ENCODE measurements at regions not wholly inside any gene's neighbourhood (a gene's known extent, or its start where the extent isn't known, plus 50 kb on each side); places are given as distances from the start of the nearest gene placed in this dataset.

DNA sequence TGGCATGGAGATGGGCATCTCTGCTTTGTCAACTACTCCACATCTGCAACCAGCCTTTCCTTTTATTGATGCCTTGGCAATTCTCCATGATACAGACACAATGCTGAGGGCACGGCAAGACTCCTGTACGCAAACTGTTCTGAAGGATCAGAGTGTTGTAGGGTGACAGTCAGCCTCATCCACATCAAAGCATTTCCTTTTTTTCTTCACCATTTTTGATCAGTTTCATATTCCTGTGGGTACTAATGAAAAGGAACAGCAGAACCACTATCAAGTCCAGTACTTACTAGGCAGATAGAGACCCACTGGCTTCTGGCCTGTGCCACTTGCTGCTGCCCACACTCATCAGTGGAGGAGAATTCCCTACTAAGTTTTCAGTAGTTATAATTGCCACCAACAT, 181.6 kb downstream of the PALM2AKAP2 start:
- no peaks in the 10 kb centered on the region for H3K36me3 ChIP-seq (replicated peaks; ENCODE audit: insufficient read depth, low read depth)
- H2AFZ ChIP-seq = no peak overlapping the region
- H3K4me1 ChIP-seq (ENCODE audit: insufficient read depth) = peaks cover 3% of the 10 kb centered on the region
- no peaks in the 10 kb centered on the region for H3K27me3 ChIP-seq
- no peak for DNase-seq (ENCODE audit: low spot score)
- H3K27ac ChIP-seq = no peak overlapping the region
- H3K9me3 ChIP-seq (ENCODE audit: low read depth) = no peaks in the 10 kb centered on the region
- 95% methylated on average over 2 of the region's 2 CpGs for WGBS (ENCODE audit: low lambda C conversion rate, missing lambda C conversion rate)
- H3K4me3 ChIP-seq = no peak overlapping the region
- TF ChIP-seq EZH2 (IDR thresholded peaks at IDR 0.05; ENCODE audit: borderline replicate concordance) (no peak), EZH2phosphoT487 (IDR thresholded peaks at IDR 0.05; ENCODE audit: low read depth, severe bottlenecking, unreplicated experiment) (no peak)
- TF ChIP-seq, protein P1, sequence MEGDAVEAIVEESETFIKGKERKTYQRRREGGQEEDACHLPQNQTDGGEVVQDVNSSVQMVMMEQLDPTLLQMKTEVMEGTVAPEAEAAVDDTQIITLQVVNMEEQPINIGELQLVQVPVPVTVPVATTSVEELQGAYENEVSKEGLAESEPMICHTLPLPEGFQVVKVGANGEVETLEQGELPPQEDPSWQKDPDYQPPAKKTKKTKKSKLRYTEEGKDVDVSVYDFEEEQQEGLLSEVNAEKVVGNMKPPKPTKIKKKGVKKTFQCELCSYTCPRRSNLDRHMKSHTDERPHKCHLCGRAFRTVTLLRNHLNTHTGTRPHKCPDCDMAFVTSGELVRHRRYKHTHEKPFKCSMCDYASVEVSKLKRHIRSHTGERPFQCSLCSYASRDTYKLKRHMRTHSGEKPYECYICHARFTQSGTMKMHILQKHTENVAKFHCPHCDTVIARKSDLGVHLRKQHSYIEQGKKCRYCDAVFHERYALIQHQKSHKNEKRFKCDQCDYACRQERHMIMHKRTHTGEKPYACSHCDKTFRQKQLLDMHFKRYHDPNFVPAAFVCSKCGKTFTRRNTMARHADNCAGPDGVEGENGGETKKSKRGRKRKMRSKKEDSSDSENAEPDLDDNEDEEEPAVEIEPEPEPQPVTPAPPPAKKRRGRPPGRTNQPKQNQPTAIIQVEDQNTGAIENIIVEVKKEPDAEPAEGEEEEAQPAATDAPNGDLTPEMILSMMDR (IDR thresholded peaks at IDR 0.05; ENCODE audit: poor library complexity) = no peak
- no peaks in the 10 kb centered on the region for H3K79me2 ChIP-seq
- H4K20me1 ChIP-seq (ENCODE audit: insufficient read depth, poor library complexity, severe bottlenecking) = no peaks in the 10 kb centered on the region
- no peak overlapping the region for H3K4me2 ChIP-seq
- no peaks in the 10 kb centered on the region for H3K9me2 ChIP-seq (replicated peaks; ENCODE audit: insufficient read depth)

DNA sequence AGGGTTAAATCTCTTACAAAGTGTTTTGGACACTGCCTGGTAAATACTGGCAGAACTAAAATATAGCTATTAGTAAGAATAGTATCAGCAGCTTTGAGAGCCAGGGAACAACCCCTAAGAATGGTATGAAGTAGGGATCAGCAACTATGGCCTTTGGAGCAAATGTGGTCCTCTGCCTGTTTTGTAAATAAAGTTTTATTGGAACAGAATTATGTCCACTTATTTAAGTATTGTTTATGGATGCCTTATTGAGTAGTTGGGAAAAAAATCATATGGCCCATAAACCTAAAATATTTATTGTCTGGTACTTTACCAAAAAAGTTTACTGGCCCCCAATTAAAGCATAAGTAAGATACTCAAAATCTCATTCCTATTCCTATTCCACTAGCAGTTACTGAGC, 182.2 kb downstream of the PALM2AKAP2 start:
- Histone ChIP-seq H3K4me3 (no peak overlapping the region), H4K20me1 (ENCODE audit: insufficient read depth, poor library complexity, severe bottlenecking) (no peaks in the 10 kb centered on the region), H3K9me3 (ENCODE audit: low read depth) (no peaks in the 10 kb centered on the region), H3K9me2 (replicated peaks; ENCODE audit: insufficient read depth) (no peaks in the 10 kb centered on the region), H3K27me3 (no peaks in the 10 kb centered on the region), H3K36me3 (replicated peaks; ENCODE audit: insufficient read depth, low read depth) (no peaks in the 10 kb centered on the region), H3K27ac (no peak overlapping the region), H3K79me2 (no peaks in the 10 kb centered on the region), H2AFZ (no peak overlapping the region), H3K4me2 (no peak overlapping the region), H3K4me1 (ENCODE audit: insufficient read depth) (peaks cover 3% of the 10 kb centered on the region)
- TF ChIP-seq EZH2 (IDR thresholded peaks at IDR 0.05; ENCODE audit: borderline replicate concordance) (no peak), EZH2phosphoT487 (IDR thresholded peaks at IDR 0.05; ENCODE audit: low read depth, severe bottlenecking, unreplicated experiment) (no peak)
- TF ChIP-seq, protein P1 (IDR thresholded peaks at IDR 0.05; ENCODE audit: poor library complexity) = no peak
- DNase-seq (ENCODE audit: low spot score) = no peak

DNA sequence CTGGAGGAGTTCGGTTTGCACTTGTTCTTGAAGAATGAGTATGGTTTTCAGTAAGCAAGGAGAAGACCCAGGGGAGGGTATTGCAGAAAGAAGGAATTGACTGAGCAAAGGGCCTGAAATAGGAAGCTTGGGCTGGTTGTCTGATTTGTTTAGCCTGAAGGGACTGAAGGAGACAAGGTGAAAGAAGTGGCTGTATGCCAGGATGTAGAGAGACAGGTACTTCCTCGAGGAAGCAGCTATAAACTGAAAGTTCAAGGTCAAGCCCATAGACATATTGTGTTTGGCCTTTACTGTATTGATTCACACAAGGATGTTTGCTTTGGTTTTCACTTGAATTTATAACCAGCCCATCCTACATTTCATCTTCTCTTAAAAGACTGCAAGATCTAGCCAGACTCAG, 183.1 kb downstream of the PALM2AKAP2 start:
- WGBS (ENCODE audit: low lambda C conversion rate, missing lambda C conversion rate) = 68% methylated on average over 2 of the region's 2 CpGs
- Histone ChIP-seq H3K9me2 (replicated peaks; ENCODE audit: insufficient read depth) (no peaks in the 10 kb centered on the region), H3K9me3 (ENCODE audit: low read depth) (no peaks in the 10 kb centered on the region), H3K4me1 (ENCODE audit: insufficient read depth) (no peaks in the 10 kb centered on the region), H3K79me2 (no peaks in the 10 kb centered on the region), H3K36me3 (replicated peaks; ENCODE audit: insufficient read depth, low read depth) (no peaks in the 10 kb centered on the region), H3K4me3 (no peak overlapping the region), H3K4me2 (no peak overlapping the region), H2AFZ (no peak overlapping the region), H3K27me3 (no peaks in the 10 kb centered on the region), H3K27ac (no peak overlapping the region), H4K20me1 (ENCODE audit: insufficient read depth, poor library complexity, severe bottlenecking) (no peaks in the 10 kb centered on the region)
- DNase-seq (ENCODE audit: low spot score) = no peak
- TF ChIP-seq, protein P1 (IDR thresholded peaks at IDR 0.05; ENCODE audit: poor library complexity) = no peak
- no peak for TF ChIP-seq EZH2phosphoT487 (IDR thresholded peaks at IDR 0.05; ENCODE audit: low read depth, severe bottlenecking, unreplicated experiment)
- no peak for TF ChIP-seq EZH2 (IDR thresholded peaks at IDR 0.05; ENCODE audit: borderline replicate concordance)

Measured in hepatocyte (in vitro differentiated cells).